ENCODE measurements at regions not wholly inside any gene's neighbourhood (a gene's known extent, or its start where the extent isn't known, plus 50 kb on each side); places are given as distances from the start of the nearest gene placed in this dataset.

- Histone ChIP-seq H4K20me1 (ENCODE audit: control insufficient read depth, insufficient read depth, low read length, poor library complexity, severe bottlenecking) (no peaks in the 10 kb centered on the region), H3K4me2 (replicated peaks; ENCODE audit: low read depth, low read length, poor library complexity, severe bottlenecking) (no peak overlapping the region), H2AFZ (ENCODE audit: insufficient read depth, low read depth, low read length, poor library complexity, severe bottlenecking) (no peak overlapping the region), H3K4me3 (ENCODE audit: control extremely low read depth in 1 of 5, extremely low read depth in 1 of 5, insufficient read depth in 1 of 5, low read depth in 2 of 5, low read length in 4 of 5) (no peak overlapping the region), H3K79me2 (ENCODE audit: control insufficient read depth, insufficient read depth, low read length) (no peaks in the 10 kb centered on the region), H3K9ac (ENCODE audit: low read length) (no peak overlapping the region), H3K27me3 (replicated peaks in 1 of 4; ENCODE audit: control extremely low read depth in 1 of 4, control insufficient read depth in 3 of 4, insufficient read depth in 4 of 4, low read length in 3 of 4) (no peaks in the 10 kb centered on the region), H3K27ac (ENCODE audit: low read length in 2 of 2) (no peak overlapping the region), H3K36me3 (replicated peaks in 1 of 2; ENCODE audit: control extremely low read depth in 1 of 2, control insufficient read depth in 1 of 2, extremely low read depth in 1 of 2, insufficient read depth in 2 of 2, low read length in 1 of 2) (no peaks in the 10 kb centered on the region), H3K9me3 (ENCODE audit: control extremely low read depth in 1 of 3, control insufficient read depth in 2 of 3, insufficient read depth in 1 of 3, low read length in 2 of 3) (peaks cover 0 to 2% (median 0%) of the 10 kb centered on the region in 3 donors), H3K4me1 (ENCODE audit: control insufficient read depth in 2 of 2, insufficient read depth in 2 of 2, low read length in 2 of 2) (peaks cover 7 to 19% of the 10 kb centered on the region in 2 donors)
- no peak overlapping the region for H3K4me3 Mint-ChIP-seq
- TF ChIP-seq CTCF (IDR thresholded peaks at IDR 0.05) (no peak), EZH2 (IDR thresholded peaks at IDR 0.05; ENCODE audit: borderline replicate concordance, insufficient read depth, low read depth, low read length, poor library complexity, severe bottlenecking) (no peak)
- CTCF ChIA-PET: no interaction called here
- POLR2A ChIA-PET: no interaction called here
- intact Hi-C loops (cut with micrococcal nuclease): no loop called here
- H3K27ac Mint-ChIP-seq: no peak overlapping the region
- 0% methylated on average over 2 of the region's 4 CpGs for WGBS (ENCODE audit: insufficient coverage)
- H3K9me3 Mint-ChIP-seq (ENCODE audit: insufficient read depth): no peaks in the 10 kb centered on the region
- no peak for ATAC-seq (ENCODE audit: low read depth)
- peaks cover 8% of the 10 kb centered on the region for H3K4me1 Mint-ChIP-seq
- peaks cover 4% of the 10 kb centered on the region for H3K27me3 Mint-ChIP-seq
- DNase-seq: no peak
These were observed 56.6 kb downstream of the HLA-G start for GRCh38 chr6:29884261-29884660.

GRCh38 chr6:29886701-29887100 is 55.6 kb upstream of the HLA-A start:
- ATAC-seq (ENCODE audit: low read depth) (no peak), DNase-seq (no peak)
- Histone ChIP-seq H3K27me3 (replicated peaks in 1 of 4; ENCODE audit: control extremely low read depth in 1 of 4, control insufficient read depth in 3 of 4, insufficient read depth in 4 of 4, low read length in 3 of 4) (no peaks in the 10 kb centered on the region), H3K36me3 (replicated peaks in 1 of 2; ENCODE audit: control extremely low read depth in 1 of 2, control insufficient read depth in 1 of 2, extremely low read depth in 1 of 2, insufficient read depth in 2 of 2, low read length in 1 of 2) (no peaks in the 10 kb centered on the region), H3K79me2 (ENCODE audit: control insufficient read depth, insufficient read depth, low read length) (no peaks in the 10 kb centered on the region), H3K4me3 (ENCODE audit: control extremely low read depth in 1 of 5, extremely low read depth in 1 of 5, insufficient read depth in 1 of 5, low read depth in 2 of 5, low read length in 4 of 5) (peak overlapping the region in 2 of 5 experiments; percentile 90 to 93), H3K4me1 (ENCODE audit: control insufficient read depth in 2 of 2, insufficient read depth in 2 of 2, low read length in 2 of 2) (peaks cover 7 to 23% of the 10 kb centered on the region in 2 donors), H2AFZ (ENCODE audit: insufficient read depth, low read depth, low read length, poor library complexity, severe bottlenecking) (peak overlapping the region; percentile 84), H3K27ac (ENCODE audit: low read length in 2 of 2) (peak overlapping the region in 1 of 2 donors; percentile 92), H3K4me2 (replicated peaks; ENCODE audit: low read depth, low read length, poor library complexity, severe bottlenecking) (peak overlapping the region; percentile 84), H3K9me3 (ENCODE audit: control extremely low read depth in 1 of 3, control insufficient read depth in 2 of 3, insufficient read depth in 1 of 3, low read length in 2 of 3) (peaks cover 0 to under 1% (median 0%) of the 10 kb centered on the region in 3 donors), H3K9ac (ENCODE audit: low read length) (peak overlapping the region; percentile 98), H4K20me1 (ENCODE audit: control insufficient read depth, insufficient read depth, low read length, poor library complexity, severe bottlenecking) (no peaks in the 10 kb centered on the region)
- peak overlapping the region; percentile 84 for H3K27ac Mint-ChIP-seq
- CTCF ChIA-PET: no interaction called here
- H3K4me3 Mint-ChIP-seq: peak overlapping the region; percentile 94
- no peaks in the 10 kb centered on the region for H3K27me3 Mint-ChIP-seq
- TF ChIP-seq CTCF (IDR thresholded peaks at IDR 0.05): no peak
- no peak for TF ChIP-seq EZH2 (IDR thresholded peaks at IDR 0.05; ENCODE audit: borderline replicate concordance, insufficient read depth, low read depth, low read length, poor library complexity, severe bottlenecking)
- intact Hi-C loops (cut with micrococcal nuclease): loop anchor here (1.0 to 2.0 kb wide), 2 partner anchors 56 to 174 kb away; partner anchors contain the start of genes HLA-A and POLR1H
- H3K4me1 Mint-ChIP-seq: peaks cover 11% of the 10 kb centered on the region
- WGBS (ENCODE audit: insufficient coverage): 30% methylated on average over 2 of the region's 5 CpGs
- POLR2A ChIA-PET: no interaction called here
- no peaks in the 10 kb centered on the region for H3K9me3 Mint-ChIP-seq (ENCODE audit: insufficient read depth)

All from B cell (primary cell).